ENCODE measurements at regions not wholly inside any gene's neighbourhood (a gene's known extent, or its start where the extent isn't known, plus 50 kb on each side); places are given as distances from the start of the nearest gene placed in this dataset.

DNA sequence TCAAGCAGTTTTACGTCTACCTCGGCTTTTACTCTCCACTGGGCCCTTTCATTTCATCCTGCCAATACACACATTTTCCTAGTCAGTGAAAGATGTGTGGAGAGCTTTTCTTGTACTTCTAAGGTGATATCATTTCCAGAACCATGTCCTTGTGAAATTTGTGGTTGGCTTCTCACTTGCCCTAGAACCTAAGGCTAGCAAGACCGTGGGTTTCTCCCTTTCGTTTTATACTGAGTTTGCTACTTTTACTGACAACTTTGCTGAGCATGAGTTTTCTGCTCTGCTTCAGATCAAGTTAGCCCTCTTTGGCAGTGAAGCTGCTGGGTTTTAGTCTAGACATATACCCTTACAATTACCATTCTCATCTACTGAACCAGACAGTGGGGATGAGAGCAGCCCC is 95.7 kb upstream of the FRMPD4 start:
- Histone ChIP-seq H3K4me2 (ENCODE audit: low read length) (no peak overlapping the region), H2AFZ (ENCODE audit: low read depth, low read length) (no peak overlapping the region), H3K27me3 (ENCODE audit: insufficient read depth, low read depth, low read length) (no peaks in the 10 kb centered on the region), H3K9ac (ENCODE audit: low read length) (no peak overlapping the region), H4K20me1 (ENCODE audit: insufficient read depth) (no peaks in the 10 kb centered on the region), H3K27ac (ENCODE audit: low read length) (no peak overlapping the region), H3K36me3 (ENCODE audit: insufficient read depth, low read length) (no peaks in the 10 kb centered on the region), H3K9me2 (ENCODE audit: insufficient read depth, low read length) (no peaks in the 10 kb centered on the region), H3K9me3 (ENCODE audit: low read length) (no peaks in the 10 kb centered on the region), H3K4me3 (ENCODE audit: low read length) (no peak overlapping the region), H3F3A (ENCODE audit: insufficient read depth, low read length, poor library complexity, severe bottlenecking) (no peaks in the 10 kb centered on the region), H3K79me2 (replicated peaks; ENCODE audit: insufficient read depth, low read length) (no peaks in the 10 kb centered on the region)
- TF ChIP-seq EP300 (conservative IDR thresholded peaks at IDR 0.05; ENCODE audit: poor library complexity, severe bottlenecking) = no peak
- TF ChIP-seq, protein P1, sequence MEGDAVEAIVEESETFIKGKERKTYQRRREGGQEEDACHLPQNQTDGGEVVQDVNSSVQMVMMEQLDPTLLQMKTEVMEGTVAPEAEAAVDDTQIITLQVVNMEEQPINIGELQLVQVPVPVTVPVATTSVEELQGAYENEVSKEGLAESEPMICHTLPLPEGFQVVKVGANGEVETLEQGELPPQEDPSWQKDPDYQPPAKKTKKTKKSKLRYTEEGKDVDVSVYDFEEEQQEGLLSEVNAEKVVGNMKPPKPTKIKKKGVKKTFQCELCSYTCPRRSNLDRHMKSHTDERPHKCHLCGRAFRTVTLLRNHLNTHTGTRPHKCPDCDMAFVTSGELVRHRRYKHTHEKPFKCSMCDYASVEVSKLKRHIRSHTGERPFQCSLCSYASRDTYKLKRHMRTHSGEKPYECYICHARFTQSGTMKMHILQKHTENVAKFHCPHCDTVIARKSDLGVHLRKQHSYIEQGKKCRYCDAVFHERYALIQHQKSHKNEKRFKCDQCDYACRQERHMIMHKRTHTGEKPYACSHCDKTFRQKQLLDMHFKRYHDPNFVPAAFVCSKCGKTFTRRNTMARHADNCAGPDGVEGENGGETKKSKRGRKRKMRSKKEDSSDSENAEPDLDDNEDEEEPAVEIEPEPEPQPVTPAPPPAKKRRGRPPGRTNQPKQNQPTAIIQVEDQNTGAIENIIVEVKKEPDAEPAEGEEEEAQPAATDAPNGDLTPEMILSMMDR (IDR thresholded peaks at IDR 0.05; ENCODE audit: poor library complexity, severe bottlenecking) = no peak
- TF ChIP-seq, protein P2, sequence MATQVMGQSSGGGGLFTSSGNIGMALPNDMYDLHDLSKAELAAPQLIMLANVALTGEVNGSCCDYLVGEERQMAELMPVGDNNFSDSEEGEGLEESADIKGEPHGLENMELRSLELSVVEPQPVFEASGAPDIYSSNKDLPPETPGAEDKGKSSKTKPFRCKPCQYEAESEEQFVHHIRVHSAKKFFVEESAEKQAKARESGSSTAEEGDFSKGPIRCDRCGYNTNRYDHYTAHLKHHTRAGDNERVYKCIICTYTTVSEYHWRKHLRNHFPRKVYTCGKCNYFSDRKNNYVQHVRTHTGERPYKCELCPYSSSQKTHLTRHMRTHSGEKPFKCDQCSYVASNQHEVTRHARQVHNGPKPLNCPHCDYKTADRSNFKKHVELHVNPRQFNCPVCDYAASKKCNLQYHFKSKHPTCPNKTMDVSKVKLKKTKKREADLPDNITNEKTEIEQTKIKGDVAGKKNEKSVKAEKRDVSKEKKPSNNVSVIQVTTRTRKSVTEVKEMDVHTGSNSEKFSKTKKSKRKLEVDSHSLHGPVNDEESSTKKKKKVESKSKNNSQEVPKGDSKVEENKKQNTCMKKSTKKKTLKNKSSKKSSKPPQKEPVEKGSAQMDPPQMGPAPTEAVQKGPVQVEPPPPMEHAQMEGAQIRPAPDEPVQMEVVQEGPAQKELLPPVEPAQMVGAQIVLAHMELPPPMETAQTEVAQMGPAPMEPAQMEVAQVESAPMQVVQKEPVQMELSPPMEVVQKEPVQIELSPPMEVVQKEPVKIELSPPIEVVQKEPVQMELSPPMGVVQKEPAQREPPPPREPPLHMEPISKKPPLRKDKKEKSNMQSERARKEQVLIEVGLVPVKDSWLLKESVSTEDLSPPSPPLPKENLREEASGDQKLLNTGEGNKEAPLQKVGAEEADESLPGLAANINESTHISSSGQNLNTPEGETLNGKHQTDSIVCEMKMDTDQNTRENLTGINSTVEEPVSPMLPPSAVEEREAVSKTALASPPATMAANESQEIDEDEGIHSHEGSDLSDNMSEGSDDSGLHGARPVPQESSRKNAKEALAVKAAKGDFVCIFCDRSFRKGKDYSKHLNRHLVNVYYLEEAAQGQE (IDR thresholded peaks at IDR 0.05; ENCODE audit: borderline replicate concordance) = no peak
- no peak for TF ChIP-seq SMC3 (conservative IDR thresholded peaks at IDR 0.05; ENCODE audit: poor library complexity)

DNA sequence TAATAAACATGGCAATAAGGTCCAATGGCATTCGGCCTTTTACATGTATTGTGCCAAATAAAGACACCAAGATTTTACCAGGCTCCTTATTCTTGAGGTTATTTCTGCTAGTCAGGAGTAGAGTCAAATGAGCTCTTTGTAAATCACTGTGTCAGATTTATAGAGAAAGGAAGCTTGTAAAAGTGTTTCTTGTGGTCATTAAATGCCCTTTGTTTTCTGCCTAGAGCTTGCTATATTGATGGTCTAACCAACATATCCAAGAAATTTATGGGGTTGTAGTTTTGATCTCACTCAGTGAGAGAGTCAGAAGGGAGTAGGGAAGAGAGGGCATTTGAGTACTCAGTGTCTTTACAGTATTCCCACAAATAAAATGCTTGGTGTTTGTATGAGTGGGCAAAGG is 86.2 kb upstream of the FRMPD4 start:
- Histone ChIP-seq H3K9me3 (ENCODE audit: low read length) (no peaks in the 10 kb centered on the region), H3K9me2 (ENCODE audit: insufficient read depth, low read length) (no peaks in the 10 kb centered on the region), H3K27ac (ENCODE audit: low read length) (no peak overlapping the region), H3K36me3 (ENCODE audit: insufficient read depth, low read length) (no peaks in the 10 kb centered on the region), H4K20me1 (ENCODE audit: insufficient read depth) (no peaks in the 10 kb centered on the region), H2AFZ (ENCODE audit: low read depth, low read length) (no peak overlapping the region), H3K4me2 (ENCODE audit: low read length) (no peak overlapping the region), H3K27me3 (ENCODE audit: insufficient read depth, low read depth, low read length) (no peaks in the 10 kb centered on the region), H3K79me2 (replicated peaks; ENCODE audit: insufficient read depth, low read length) (no peaks in the 10 kb centered on the region), H3F3A (ENCODE audit: insufficient read depth, low read length, poor library complexity, severe bottlenecking) (no peaks in the 10 kb centered on the region), H3K4me3 (ENCODE audit: low read length) (no peak overlapping the region), H3K9ac (ENCODE audit: low read length) (no peak overlapping the region)
- TF ChIP-seq MXI1 (conservative IDR thresholded peaks at IDR 0.05; ENCODE audit: poor library complexity, severe bottlenecking) (no peak), EP300 (conservative IDR thresholded peaks at IDR 0.05; ENCODE audit: poor library complexity, severe bottlenecking) (no peak), TAF1 (IDR thresholded peaks at IDR 0.05; ENCODE audit: low read depth) (no peak), POLR2AphosphoS5 (IDR thresholded peaks at IDR 0.05) (no peak), SMC3 (conservative IDR thresholded peaks at IDR 0.05; ENCODE audit: poor library complexity) (no peak), EZH2 (IDR thresholded peaks at IDR 0.05; ENCODE audit: borderline replicate concordance, insufficient read depth, low read length, poor library complexity, severe bottlenecking) (no peak), RAD21 (conservative IDR thresholded peaks at IDR 0.05) (no peak)
- TF ChIP-seq, protein P2 (IDR thresholded peaks at IDR 0.05; ENCODE audit: borderline replicate concordance) = no peak
- TF ChIP-seq, protein P1 (IDR thresholded peaks at IDR 0.05; ENCODE audit: poor library complexity, severe bottlenecking) = no peak

Measured in neural cell (in vitro differentiated cells).